ENCODE measurements at regions not wholly inside any gene's neighbourhood (a gene's known extent, or its start where the extent isn't known, plus 50 kb on each side); places are given as distances from the start of the nearest gene placed in this dataset.
A peak's percentile ranks its signal among the peaks of the same experiment; 100 is the strongest.

DNA sequence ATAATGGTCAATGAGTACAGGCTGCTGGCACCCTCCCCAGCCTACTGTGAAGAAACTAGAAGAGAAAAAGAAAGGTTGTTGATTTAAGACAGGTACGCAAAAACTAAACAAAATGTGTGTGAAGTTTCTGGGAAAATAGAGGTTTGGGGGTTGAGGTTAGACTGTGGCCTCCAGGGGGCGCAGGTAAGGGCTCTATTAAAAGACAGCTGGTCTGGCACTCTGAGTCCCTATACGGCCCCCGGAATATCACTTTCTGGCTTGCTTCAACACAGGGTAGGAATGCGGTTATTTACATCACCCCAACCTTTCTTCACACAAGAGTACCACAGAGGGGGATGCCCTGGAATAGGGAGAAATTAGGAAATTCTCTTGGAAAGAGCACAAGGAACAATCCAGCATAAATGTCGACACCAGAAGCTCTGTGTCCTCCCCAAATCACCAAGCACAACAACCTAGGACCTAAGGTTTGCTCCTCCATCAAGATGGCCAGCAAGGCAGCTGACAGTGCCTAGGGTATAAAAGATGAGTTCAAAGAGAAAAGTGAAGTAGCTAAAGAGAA, 480.8 kb upstream of the KLHL29 start:
- Histone ChIP-seq H3K36me3 (ENCODE audit: control insufficient read depth in 1 of 2, insufficient read depth in 2 of 2, low read length in 2 of 2) (no peaks in the 10 kb centered on the region), H3K79me2 (ENCODE audit: insufficient read depth, low read length) (no peaks in the 10 kb centered on the region), H3K4me2 (ENCODE audit: low read length) (no peak overlapping the region), H3K9me2 (ENCODE audit: insufficient read depth) (no peaks in the 10 kb centered on the region), H3K9ac (ENCODE audit: low read length) (no peak overlapping the region), H4K20me1 (ENCODE audit: insufficient read depth) (no peaks in the 10 kb centered on the region), H3K27me3 (ENCODE audit: insufficient read depth, low read length) (no peaks in the 10 kb centered on the region), H3K27ac (ENCODE audit: low read depth, low read length) (no peak overlapping the region), H3K4me3 (replicated peaks in 1 of 2; ENCODE audit: low read depth in 1 of 2, low read length in 2 of 2) (no peak overlapping the region), H3K9me3 (ENCODE audit: control insufficient read depth in 1 of 2, insufficient read depth in 1 of 2, low read depth in 1 of 2, low read length in 2 of 2) (no peaks in the 10 kb centered on the region), H2AFZ (ENCODE audit: low read depth, low read length, poor library complexity, severe bottlenecking) (no peak overlapping the region), H3K4me1 (ENCODE audit: control insufficient read depth in 1 of 2, insufficient read depth in 2 of 2, low read length in 2 of 2) (no peaks in the 10 kb centered on the region)
- ChIA-PET RAD21 (ENCODE audit: low non-redundant PET in 1 of 2, low total read pairs in 2 of 2, uncharacterized antibody in 2 of 2, unreplicated experiment in 2 of 2) (interaction anchor here in 1 of 2 experiments (0.7 kb wide), 1 partner anchor 214 kb away, joined by 3 read pairs; no protein-coding TSS in a partner anchor), CTCF (no interaction called here), POLR2A (no interaction called here)
- intact Hi-C loops (cut with micrococcal nuclease): no loop called here
- no peak for DNase-seq (ENCODE audit: low read depth, low spot score)
- TF ChIP-seq CTCF (IDR thresholded peaks at IDR 0.05 in 2 of 3, conservative IDR thresholded peaks at IDR 0.05 in 1 of 3; ENCODE audit: borderline replicate concordance in 1 of 3, insufficient read depth in 1 of 3, low read depth in 2 of 3, low read length in 2 of 3): peak in 2 of 3 experiments; percentile 60 to 70; a peak in 4 of 6 replicates
- 0 out of 2 replicates have a peak, but pooled peaks have one; percentile 15 for TF ChIP-seq RAD21 (IDR thresholded peaks at IDR 0.05; ENCODE audit: low read depth)
- TF ChIP-seq SIN3A (IDR thresholded peaks at IDR 0.05; ENCODE audit: low read depth): no peak
- ATAC-seq: 0 out of 2 replicates have a peak, but pooled peaks have one; percentile 52
- BruUV-seq (replicated peaks): no TSS peak

- no peak for ATAC-seq
- BruUV-seq (replicated peaks): no TSS peak
- POLR2A ChIA-PET: no interaction called here
- Histone ChIP-seq H3K4me3 (replicated peaks in 1 of 2; ENCODE audit: low read depth in 1 of 2, low read length in 2 of 2) (no peak overlapping the region), H4K20me1 (ENCODE audit: insufficient read depth) (no peaks in the 10 kb centered on the region), H2AFZ (ENCODE audit: low read depth, low read length, poor library complexity, severe bottlenecking) (no peak overlapping the region), H3K36me3 (ENCODE audit: control insufficient read depth in 1 of 2, insufficient read depth in 2 of 2, low read length in 2 of 2) (no peaks in the 10 kb centered on the region), H3K9ac (ENCODE audit: low read length) (no peak overlapping the region), H3K79me2 (ENCODE audit: insufficient read depth, low read length) (no peaks in the 10 kb centered on the region), H3K9me2 (ENCODE audit: insufficient read depth) (no peaks in the 10 kb centered on the region), H3K27me3 (ENCODE audit: insufficient read depth, low read length) (no peaks in the 10 kb centered on the region), H3K4me1 (ENCODE audit: control insufficient read depth in 1 of 2, insufficient read depth in 2 of 2, low read length in 2 of 2) (no peaks in the 10 kb centered on the region), H3K4me2 (ENCODE audit: low read length) (no peak overlapping the region), H3K27ac (ENCODE audit: low read depth, low read length) (no peak overlapping the region), H3K9me3 (ENCODE audit: control insufficient read depth in 1 of 2, insufficient read depth in 1 of 2, low read depth in 1 of 2, low read length in 2 of 2) (no peaks in the 10 kb centered on the region)
- TF ChIP-seq POLR2AphosphoS5 (IDR thresholded peaks at IDR 0.05; ENCODE audit: low read depth, low read length) (no peak), SRF (IDR thresholded peaks at IDR 0.05; ENCODE audit: low read depth) (no peak), ZFX (IDR thresholded peaks at IDR 0.05) (no peak), EGR1 (IDR thresholded peaks at IDR 0.05; ENCODE audit: low read depth) (no peak), EZH2 (IDR thresholded peaks at IDR 0.05) (no peak)
- RAD21 ChIA-PET (ENCODE audit: low non-redundant PET in 1 of 2, low total read pairs in 2 of 2, uncharacterized antibody in 2 of 2, unreplicated experiment in 2 of 2): no interaction called here
- intact Hi-C loops (cut with micrococcal nuclease): no loop called here
- DNase-seq (ENCODE audit: low read depth, low spot score): no peak
- CTCF ChIA-PET: no interaction called here
Measured at GRCh38 chr2:22907330-22907729, 477.6 kb upstream of the KLHL29 start.
